ENCODE measurements at regions not wholly inside any gene's neighbourhood (a gene's known extent, or its start where the extent isn't known, plus 50 kb on each side); places are given as distances from the start of the nearest gene placed in this dataset.

GRCh38 chr12:88994971-88995370, 357.3 kb downstream of the DUSP6 start:
- peak in 3 of 4 experiments; percentile 4 to 41 (median 29) for DNase-seq

DNA sequence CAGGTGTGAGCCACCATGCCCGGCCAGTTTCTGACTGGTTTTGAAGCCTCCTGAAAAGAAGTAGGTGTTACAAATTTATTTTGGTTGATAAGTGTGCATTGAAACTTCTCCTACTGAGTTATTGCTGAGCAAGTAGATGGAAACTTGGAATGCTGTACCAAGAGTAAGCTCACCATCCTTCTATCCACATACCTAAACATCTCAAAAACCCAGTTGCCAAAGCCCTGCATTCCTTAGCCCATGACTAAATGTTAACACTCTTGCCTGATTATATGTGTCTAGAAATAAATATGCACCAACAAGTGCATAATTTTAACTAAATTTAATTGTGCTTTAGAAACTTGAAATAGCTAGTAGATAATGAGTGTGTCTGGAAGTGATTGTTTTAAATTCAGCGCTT, 357.8 kb downstream of the DUSP6 start:
- DNase-seq = no peak

- DNase-seq = peak; percentile 21 to 77 (median 50)
These were observed 358.6 kb downstream of the DUSP6 start for GRCh38 chr12:88993651-88994050.

DNA sequence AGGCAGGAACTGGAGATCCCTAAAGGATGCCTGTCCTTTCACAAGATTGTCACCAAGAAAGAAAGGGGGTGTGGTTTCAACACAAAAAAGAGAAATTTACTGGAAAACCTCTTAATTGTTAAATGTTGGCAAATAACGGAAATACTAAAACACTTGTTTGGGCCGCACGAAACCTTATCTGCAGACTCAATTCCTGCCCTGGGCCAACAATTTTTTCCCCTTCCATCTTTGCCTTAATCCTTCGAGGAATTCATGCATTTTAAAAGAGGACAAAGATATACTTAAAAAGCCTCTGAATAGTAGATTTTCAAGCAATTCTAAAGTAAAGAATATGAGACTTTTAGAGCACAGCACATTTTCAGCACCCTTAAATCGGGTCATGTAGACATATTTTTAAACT, 366.2 kb downstream of the DUSP6 start:
- DNase-seq = no peak

DNA sequence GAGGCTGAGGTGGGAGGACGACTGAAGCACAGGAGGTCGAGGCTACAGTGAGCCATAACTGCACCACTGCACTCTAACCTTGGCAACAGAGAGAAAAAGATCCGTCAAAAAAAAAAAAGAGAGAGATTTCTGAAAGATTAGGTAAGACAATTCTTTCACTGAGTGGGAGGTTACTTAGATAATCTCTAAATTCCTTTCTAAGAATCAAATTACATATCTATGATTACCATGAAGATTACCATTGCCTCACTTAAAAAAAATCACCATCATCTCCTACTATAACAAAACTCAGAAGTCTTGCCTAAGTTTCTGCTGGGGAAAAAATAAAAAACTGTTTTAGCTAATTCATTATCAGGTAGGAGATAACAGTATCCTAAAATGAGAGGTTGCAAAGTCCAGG, 366.7 kb downstream of the DUSP6 start:
- no peak for DNase-seq

DNA sequence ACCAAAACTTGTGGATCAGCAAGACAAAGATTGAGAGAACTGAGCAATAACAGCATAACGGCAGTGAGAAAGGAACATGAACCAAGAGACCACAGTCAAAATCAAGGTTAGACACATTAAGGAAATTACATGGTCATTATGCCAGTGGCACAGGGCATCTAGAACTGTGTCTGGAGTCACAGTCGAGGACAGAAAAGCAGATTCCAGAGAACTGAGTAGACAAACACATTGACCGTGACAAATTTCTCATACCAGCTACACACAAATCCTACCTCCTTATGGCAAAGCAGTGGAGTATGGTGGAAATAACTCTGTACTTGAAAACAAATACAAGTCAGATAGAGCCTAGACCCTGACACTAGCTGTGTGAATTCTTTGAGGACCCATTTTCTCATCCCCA, 367.3 kb downstream of the DUSP6 start:
- DNase-seq = no peak

- DNase-seq = no peak
These were observed 369.6 kb downstream of the DUSP6 start for GRCh38 chr12:88982694-88983093.

DNA sequence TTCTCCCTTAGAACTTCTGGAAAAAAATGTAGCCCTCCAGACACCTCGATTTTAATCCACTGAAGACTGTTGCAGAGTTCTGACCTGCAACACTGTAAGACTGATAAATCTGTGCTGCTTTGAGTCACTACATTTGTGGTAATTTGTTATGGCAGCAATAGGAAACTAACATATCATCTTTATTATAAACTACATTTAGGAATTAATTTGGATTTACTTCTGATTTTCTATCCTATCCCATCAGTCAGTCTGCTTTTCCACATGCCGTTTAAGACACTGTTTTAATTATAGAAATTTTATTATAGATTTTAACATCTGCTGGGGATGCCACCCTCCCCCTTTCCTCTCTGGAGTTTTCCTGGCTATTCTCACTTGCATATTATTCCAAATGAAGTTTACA, 375.2 kb downstream of the DUSP6 start:
- no peak for DNase-seq

- DNase-seq = no peak
These were observed 378.3 kb downstream of the DUSP6 start for GRCh38 chr12:88973998-88974397.

DNA sequence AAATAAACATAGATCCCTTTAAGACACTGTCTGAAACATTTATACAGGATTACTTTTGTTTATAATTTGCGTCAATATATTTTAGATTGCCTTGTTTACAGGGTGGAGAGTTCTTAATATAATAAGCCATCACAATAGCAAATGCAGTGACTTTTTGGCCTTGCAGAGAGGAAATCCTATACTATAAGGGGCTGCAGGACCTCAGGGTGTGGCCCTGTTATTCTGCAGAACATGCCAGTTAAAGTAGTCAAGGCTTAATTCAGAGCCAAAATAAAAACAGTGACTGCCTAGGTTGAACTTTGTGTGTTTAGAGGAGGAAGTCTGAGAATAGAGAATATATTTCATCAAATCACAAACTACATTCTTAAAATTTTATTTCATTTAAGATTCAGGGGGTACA, 381.6 kb downstream of the DUSP6 start:
- no peak for DNase-seq

- DNase-seq = no peak
These were observed 383.2 kb downstream of the DUSP6 start for GRCh38 chr12:88969127-88969526.

- DNase-seq = no peak
These were observed 380.1 kb upstream of the KITLG start for GRCh38 chr12:88960213-88960878.

GRCh38 chr12:88958946-88959345, 378.7 kb upstream of the KITLG start:
- DNase-seq = no peak

DNA sequence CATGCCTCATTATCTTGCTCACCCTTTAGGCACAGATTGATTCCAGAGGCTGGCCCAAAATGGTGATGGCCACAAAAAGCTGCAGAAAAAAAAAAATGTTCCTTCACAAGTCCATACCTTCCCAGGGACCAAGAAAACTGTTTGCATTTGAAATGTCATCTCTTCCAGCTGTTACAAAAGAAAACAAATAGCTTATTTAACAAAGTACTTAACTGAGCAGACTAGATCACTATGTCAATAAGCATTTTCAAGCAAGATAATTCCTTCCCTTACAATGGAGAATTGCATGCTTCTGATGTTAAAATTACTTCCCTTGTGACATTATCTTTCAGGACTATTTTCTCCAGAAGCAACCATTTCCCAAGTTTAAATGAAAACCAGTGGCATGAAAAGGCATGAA, 377.9 kb upstream of the KITLG start:
- DNase-seq = no peak

DNA sequence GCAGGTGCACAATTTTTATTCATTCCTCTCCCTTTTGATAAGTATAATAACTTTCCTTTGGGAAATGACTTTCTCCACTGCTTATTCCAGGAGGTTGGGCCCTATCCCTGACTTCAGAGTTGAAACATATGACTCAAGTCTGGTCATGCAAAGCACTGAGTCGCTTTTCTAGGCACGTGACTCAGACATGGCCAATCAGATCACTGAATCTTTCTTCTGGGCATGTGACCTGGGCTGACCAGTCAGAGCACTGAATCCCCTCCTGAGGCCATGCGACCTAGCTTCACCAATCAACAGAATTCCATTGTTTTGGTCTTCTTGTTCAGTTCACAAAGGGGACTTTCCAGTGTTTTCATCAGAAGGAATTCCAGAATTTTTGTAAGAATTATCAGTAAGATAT, 377.1 kb upstream of the KITLG start:
- DNase-seq = no peak

- no peak for DNase-seq
These were observed 375.3 kb upstream of the KITLG start for GRCh38 chr12:88955531-88955930.

DNA sequence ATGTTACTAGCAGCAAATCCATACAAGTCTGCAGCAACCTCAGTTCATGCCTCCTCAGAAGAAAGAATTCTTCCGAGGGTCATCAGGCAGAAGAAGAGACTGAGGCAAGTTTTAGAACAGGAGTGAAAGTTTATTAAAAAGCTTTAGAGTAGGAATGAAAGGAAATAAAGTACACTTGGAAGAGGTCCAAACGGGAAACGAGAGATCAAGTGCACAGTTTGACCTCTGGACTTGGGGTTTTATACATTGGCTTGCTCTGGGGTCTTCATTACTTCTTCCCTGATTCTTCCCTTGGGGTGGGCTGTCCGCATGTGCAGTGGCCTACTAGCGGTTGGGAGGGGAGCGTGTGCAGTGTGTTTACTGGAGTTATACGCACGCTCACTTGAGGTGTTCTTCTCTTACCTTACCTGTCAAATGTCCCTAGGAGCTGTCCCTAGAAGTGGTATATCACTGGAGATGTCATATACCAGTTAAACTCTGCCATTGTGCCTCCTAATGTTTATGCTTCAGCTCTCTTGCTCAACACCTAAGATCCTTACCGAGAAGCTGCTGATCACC, 372.8 kb upstream of the KITLG start:
- DNase-seq = no peak

DNA sequence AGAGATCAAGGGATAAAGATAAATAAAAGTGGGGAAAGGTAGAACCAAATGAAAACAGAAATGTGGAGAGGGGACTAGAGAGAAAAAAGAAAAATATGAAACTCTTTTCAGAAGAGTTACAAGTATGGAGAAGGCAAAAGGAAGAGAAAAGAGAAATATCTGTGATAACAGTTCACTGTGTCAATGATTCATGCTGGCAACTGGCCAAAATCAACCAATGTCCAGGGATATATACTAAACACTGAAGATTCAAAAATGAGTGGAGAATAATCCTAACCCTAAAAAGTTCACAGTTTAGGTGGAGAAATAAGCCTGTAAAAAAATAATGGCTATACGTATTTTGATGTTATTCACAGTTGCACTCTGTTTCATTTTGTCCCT, 372.3 kb upstream of the KITLG start:
- DNase-seq = no peak

DNA sequence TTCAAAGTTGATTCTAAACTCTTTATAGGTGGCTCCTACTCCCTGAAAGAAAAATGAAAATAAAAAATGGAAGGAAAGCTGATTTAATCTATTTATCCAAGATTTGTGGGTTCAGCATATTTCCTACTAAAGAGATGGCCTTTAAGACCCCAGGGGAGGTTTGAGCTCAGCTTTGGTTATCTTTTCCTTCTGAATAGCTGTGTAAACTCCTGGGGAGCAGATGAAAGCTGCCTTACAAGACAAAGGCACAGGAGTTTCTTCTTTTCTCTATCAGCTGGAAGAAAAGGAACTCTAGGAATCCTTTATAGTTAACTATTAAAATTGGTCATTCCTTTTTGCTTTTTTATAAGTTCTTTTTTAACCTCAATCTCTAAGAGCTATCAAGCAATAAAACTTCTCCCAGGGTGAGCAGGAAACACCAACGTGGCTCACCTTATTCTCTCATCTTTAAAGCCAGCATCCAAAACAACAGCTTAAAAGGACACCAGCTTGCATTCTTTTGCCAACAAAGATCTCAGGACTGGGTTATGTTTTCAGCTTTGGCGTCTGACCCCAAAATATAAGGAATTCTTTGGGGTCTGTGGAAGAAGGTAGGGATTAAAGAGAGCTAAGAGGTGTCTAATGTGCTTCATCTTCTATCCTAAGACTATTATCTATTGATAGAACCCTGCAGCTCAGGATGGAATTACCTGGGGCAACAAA, 371.7 kb upstream of the KITLG start:
- DNase-seq = no peak

DNA sequence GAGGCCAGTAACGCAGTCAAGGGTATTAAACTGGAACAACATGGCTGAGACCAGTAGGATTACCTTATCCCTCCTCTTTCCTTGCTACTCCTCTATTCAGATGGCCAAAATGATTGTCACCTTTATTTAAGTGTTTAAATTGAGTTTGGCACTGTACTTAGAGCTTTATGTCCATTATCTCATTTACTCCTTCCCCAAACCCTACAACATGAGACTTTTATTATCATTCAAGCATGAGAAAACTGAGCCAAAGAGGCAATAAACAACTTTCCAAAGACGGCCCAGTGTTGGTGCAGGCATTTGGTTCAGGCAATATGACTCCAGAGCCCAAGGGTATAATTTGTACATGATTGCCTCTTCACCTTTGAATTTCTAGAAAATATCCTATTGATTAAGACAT, 370.9 kb upstream of the KITLG start:
- no peak for DNase-seq

DNA sequence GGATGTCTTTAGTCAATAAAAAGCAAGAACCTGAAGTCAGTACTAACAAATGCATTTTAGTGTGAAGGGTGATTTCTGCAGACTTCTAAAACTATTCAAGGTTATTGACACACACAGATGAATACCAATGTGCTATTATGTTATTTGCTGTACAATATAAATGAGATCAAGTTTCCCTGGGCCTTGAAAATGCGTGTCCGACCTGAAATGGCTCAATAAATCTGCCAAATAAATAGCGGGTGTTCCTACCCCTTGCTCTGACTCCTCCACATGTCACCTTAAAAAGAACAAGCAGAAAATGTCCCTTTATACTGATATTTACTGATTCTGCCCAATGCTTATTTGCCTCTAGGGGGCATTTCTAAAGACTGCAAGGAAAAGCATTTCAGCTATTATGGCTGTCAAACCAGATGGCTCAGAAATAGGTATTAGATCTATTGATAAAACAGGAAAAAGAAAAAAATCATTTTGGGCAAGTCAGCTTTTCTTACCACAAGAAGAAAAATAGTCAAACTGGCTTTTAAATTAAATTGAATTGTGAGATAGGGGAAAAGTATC, 367.3 kb upstream of the KITLG start:
- DNase-seq = no peak

DNA sequence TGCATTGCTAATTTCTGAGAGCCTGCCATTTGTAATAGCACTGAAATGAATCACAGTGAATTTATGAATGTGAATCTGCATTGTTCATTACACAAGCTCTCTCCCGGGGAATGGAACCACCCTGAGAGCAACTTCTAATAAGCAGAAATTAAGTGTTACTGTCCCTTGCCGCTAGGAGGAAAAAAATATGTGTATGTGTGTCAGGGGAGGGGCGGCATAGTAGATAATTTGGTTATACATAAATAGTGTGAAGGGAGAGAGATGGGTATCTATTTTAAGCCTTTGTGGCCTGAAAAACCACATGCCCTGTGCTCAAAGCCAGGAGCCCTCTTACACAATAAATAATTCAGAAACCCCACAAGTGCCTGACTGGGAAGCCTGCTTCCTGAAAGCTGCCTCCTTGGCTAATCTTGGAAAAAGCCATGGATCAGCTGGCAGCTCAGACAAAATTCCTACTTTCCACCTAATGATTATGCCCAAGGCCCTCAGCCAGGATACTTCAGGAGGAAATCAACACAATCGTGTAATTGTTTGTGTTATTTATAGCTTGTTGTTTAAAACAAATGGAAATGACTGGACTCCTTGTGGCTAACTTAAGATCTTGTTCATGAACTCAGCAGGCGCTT, 366.2 kb upstream of the KITLG start:
- DNase-seq = peak in 3 of 4 experiments; percentile 10 to 17 (median 11)

DNA sequence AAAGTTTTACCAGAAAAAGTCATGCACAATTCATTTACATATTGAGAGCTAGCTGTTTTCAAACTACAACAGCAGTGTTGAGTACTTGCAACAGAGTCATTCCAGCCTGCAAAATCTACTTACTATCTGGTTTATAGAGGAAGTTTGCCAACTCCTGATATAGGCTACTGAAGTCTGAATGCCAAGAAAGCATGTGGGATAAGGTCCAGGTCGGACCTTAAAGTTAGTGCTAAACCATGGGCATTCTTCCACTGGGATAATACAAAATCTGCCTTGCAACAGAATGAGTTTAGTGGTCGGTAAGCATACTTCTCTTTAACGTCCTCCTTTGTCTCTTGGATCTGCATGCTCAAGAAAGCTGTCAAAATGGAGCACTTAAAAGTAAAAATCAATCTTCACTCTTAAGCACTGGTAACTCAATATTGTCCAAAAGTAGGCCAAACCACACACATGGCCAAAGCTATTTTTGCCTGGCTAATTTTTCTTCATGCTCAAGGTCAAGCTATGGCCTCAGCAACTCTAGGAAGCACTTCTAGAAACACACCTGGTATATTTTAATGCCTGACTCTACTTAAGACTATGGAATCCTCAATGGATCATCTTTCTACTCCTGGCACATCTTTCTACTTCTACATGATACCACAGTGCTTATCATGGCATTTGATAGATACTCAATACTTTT, 364.9 kb upstream of the KITLG start:
- DNase-seq = peak in 1 of 4 experiments; percentile 10

All from suppressor macrophage (primary cell).